Neuronal stem cell (in vitro differentiated cells): ENCODE measurements at regions not wholly inside any gene's neighbourhood (a gene's known extent, or its start where the extent isn't known, plus 50 kb on each side); places are given as distances from the start of the nearest gene placed in this dataset.
"Not testable (repeated sequence)": the region's sequence is repeated elsewhere in the genome, so short reads cannot be mapped to it uniquely, and the experiment has no call there.

Experiments
- DNase-seq: peaks from one replicate; pipeline ENCODE4 v3.0.0-alpha.2; 2013; ENCODE audit warnings: low spot score
- H2AFZ ChIP-seq: one replicate; pipeline ENCODE4 v1.6.1; 2013; ENCODE audit warnings: mild to moderate bottlenecking, low read length, inconsistent platforms
- H2AK5ac ChIP-seq: 2 replicates; pipeline ENCODE4 v1.6.1; 2013; ENCODE audit warnings: low read depth, mild to moderate bottlenecking, inconsistent platforms, low read length, moderate library complexity, mixed read lengths
- H2BK120ac ChIP-seq: 2 replicates; pipeline ENCODE4 v1.6.1; 2013; ENCODE audit warnings: low read depth, mild to moderate bottlenecking, inconsistent platforms, low read length, moderate library complexity, mixed read lengths
- H2BK12ac ChIP-seq: one replicate; pipeline ENCODE4 v1.6.1; 2013; ENCODE audit warnings: low read length, inconsistent platforms
- H2BK15ac ChIP-seq: 2 replicates; pipeline ENCODE4 v1.6.1; 2013; ENCODE audit warnings: mild to moderate bottlenecking, low read length, inconsistent platforms, mixed read lengths
- H2BK5ac ChIP-seq: one replicate; pipeline ENCODE4 v1.6.1; 2013; ENCODE audit warnings: inconsistent platforms, mild to moderate bottlenecking, low read length, moderate library complexity
- H3K14ac ChIP-seq: one replicate; pipeline ENCODE4 v1.6.1; 2013; ENCODE audit warnings: low read length, inconsistent platforms
- H3K18ac ChIP-seq: 2 replicates; pipeline ENCODE4 v1.6.1; 2013; ENCODE audit warnings: low read length, inconsistent platforms
- H3K23ac ChIP-seq: 2 replicates; pipeline ENCODE4 v1.6.1; 2013; ENCODE audit warnings: low read depth, mild to moderate bottlenecking, mixed read lengths, low read length, inconsistent platforms; ENCODE audit not compliant: poor library complexity
- H3K27ac ChIP-seq: replicated peaks from 3 replicates; pipeline ENCODE4 v1.5.1; 2013; ENCODE audit warnings: low read length, inconsistent platforms
- H3K27me3 ChIP-seq, 3 experiments: 2 replicates each; pipeline ENCODE4 v1.6.1; 2013; ENCODE audit warnings: low read length in 3 of 3, mild to moderate bottlenecking in 2 of 3, inconsistent platforms in 1 of 3, low read depth in 1 of 3, mixed read lengths in 1 of 3, moderate library complexity in 1 of 3; ENCODE audit not compliant: control insufficient read depth in 3 of 3, insufficient read depth in 3 of 3
- H3K36me3 ChIP-seq, 2 donors: replicated peaks in 1 of 2; 2 replicates each; pipeline ENCODE4 v1.6.1; 2013; ENCODE audit warnings: low read length in 2 of 2; ENCODE audit not compliant: control insufficient read depth in 2 of 2, insufficient read depth in 2 of 2
- H3K4ac ChIP-seq: 2 replicates; pipeline ENCODE4 v1.6.1; 2013; ENCODE audit warnings: inconsistent platforms, mild to moderate bottlenecking, low read length, moderate library complexity
- H3K4me1 ChIP-seq, 2 donors: 1 replicate in 1 of 2; 2 replicates in 1 of 2; pipeline ENCODE4 v1.6.1; 2013; ENCODE audit warnings: low read length in 2 of 2, low read depth in 1 of 2; ENCODE audit not compliant: control insufficient read depth in 2 of 2, insufficient read depth in 1 of 2
- H3K4me2 ChIP-seq: one replicate; pipeline ENCODE4 v1.6.1; 2013; ENCODE audit warnings: mild to moderate bottlenecking, low read length, inconsistent platforms; ENCODE audit not compliant: insufficient read depth, poor library complexity, severe bottlenecking
- H3K4me3 ChIP-seq, 2 donors: 2 replicates each; pipeline ENCODE4 v1.5.1; 2013; ENCODE audit warnings: low read length in 2 of 2, mild to moderate bottlenecking in 2 of 2, inconsistent platforms in 1 of 2, moderate library complexity in 1 of 2
- H3K79me1 ChIP-seq: one replicate; pipeline ENCODE4 v1.6.1; 2013; ENCODE audit warnings: low read depth, mild to moderate bottlenecking, inconsistent platforms, low read length, moderate library complexity
- H3K9ac ChIP-seq: one replicate; pipeline ENCODE4 v1.6.1; 2013; ENCODE audit warnings: mild to moderate bottlenecking, low read depth, low read length, inconsistent platforms; ENCODE audit not compliant: poor library complexity
- H3K9me3 ChIP-seq, 2 donors: replicated peaks in 1 of 2; 2 replicates each; pipeline versions ENCODE3 to v1.6.1; 2013; ENCODE audit warnings: low read length in 2 of 2, mild to moderate bottlenecking in 2 of 2, inconsistent platforms in 1 of 2, low read depth in 1 of 2, mixed read lengths in 1 of 2, moderate library complexity in 1 of 2; ENCODE audit not compliant: control insufficient read depth in 2 of 2, insufficient read depth in 1 of 2
- H4K8ac ChIP-seq: one replicate; pipeline ENCODE4 v1.6.1; 2013; ENCODE audit warnings: low read depth, mild to moderate bottlenecking, inconsistent platforms, low read length, moderate library complexity
- H4K91ac ChIP-seq: one replicate; pipeline ENCODE4 v1.6.1; 2013; ENCODE audit warnings: low read length, low read depth, mild to moderate bottlenecking, inconsistent platforms; ENCODE audit not compliant: poor library complexity
- WGBS, 2 donors: extraction: QIAGEN DNeasy Blood & Tissue Kit; methylation state at CpG; one replicate each; pipeline ENCODE4 v1.1.7; 2013; ENCODE audit warnings: missing lambda C conversion rate in 2 of 2, mixed read lengths in 1 of 2; ENCODE audit not compliant: insufficient read length in 2 of 2, insufficient replicate concordance in 1 of 2; ENCODE audit errors: extremely low coverage in 2 of 2; 5-methylcytosine and 5-hydroxymethylcytosine counted together

- not testable (repeated sequence) for H3K23ac ChIP-seq, H3K9ac ChIP-seq, H4K8ac ChIP-seq, H3K9me3 ChIP-seq, H2BK120ac ChIP-seq, H4K91ac ChIP-seq, H2BK12ac ChIP-seq, H3K27me3 ChIP-seq, H3K4me2 ChIP-seq, H2BK5ac ChIP-seq, H3K14ac ChIP-seq, H3K36me3 ChIP-seq, H3K18ac ChIP-seq, H2AK5ac ChIP-seq, DNase-seq, H3K4me3 ChIP-seq, H2BK15ac ChIP-seq, H3K27ac ChIP-seq, H3K4me1 ChIP-seq, H3K79me1 ChIP-seq, H2AFZ ChIP-seq, H3K4ac ChIP-seq
- no CpG with 5 or more reads among the region's 5 CpGs for WGBS, 2 donors
Measured at GRCh38 chr2:87524619-87525188, 223.2 kb upstream of the PLGLB2 start.

- H3K9ac ChIP-seq, H3K4me2 ChIP-seq, H2AFZ ChIP-seq, H2AK5ac ChIP-seq, H4K8ac ChIP-seq, H3K18ac ChIP-seq, H2BK12ac ChIP-seq, H3K23ac ChIP-seq, H3K27me3 ChIP-seq, H2BK120ac ChIP-seq, DNase-seq, H3K79me1 ChIP-seq, H3K27ac ChIP-seq, H3K9me3 ChIP-seq, H3K36me3 ChIP-seq, H3K4ac ChIP-seq, H4K91ac ChIP-seq, H2BK5ac ChIP-seq, H3K4me3 ChIP-seq, H3K4me1 ChIP-seq, H2BK15ac ChIP-seq, H3K14ac ChIP-seq: not testable (repeated sequence)
- no CpG with 5 or more reads among the region's 5 CpGs for WGBS, 2 donors
Measured at GRCh38 chr2:87525497-87525991, 222.3 kb upstream of the PLGLB2 start.

GRCh38 chr2:87526258-87526657 lies 221.6 kb upstream of the PLGLB2 start:
- no CpG with 5 or more reads among the region's 5 CpGs for WGBS, 2 donors
- not testable (repeated sequence) for H3K27me3 ChIP-seq, H2BK120ac ChIP-seq, H2AFZ ChIP-seq, H3K4ac ChIP-seq, H3K23ac ChIP-seq, H3K4me3 ChIP-seq, H3K27ac ChIP-seq, H2BK5ac ChIP-seq, H4K91ac ChIP-seq, H3K4me2 ChIP-seq, H2AK5ac ChIP-seq, H2BK15ac ChIP-seq, H3K14ac ChIP-seq, DNase-seq, H2BK12ac ChIP-seq, H3K18ac ChIP-seq, H3K9me3 ChIP-seq, H3K9ac ChIP-seq, H4K8ac ChIP-seq, H3K79me1 ChIP-seq, H3K4me1 ChIP-seq, H3K36me3 ChIP-seq

GRCh38 chr2:87531968-87532715 lies 215.7 kb upstream of the PLGLB2 start:
- not testable (repeated sequence) for H3K4me1 ChIP-seq, H3K9me3 ChIP-seq, H2AFZ ChIP-seq, H2BK15ac ChIP-seq, H3K4me3 ChIP-seq, DNase-seq, H3K4ac ChIP-seq, H2AK5ac ChIP-seq, H3K9ac ChIP-seq, H3K79me1 ChIP-seq, H2BK12ac ChIP-seq, H3K23ac ChIP-seq, H3K4me2 ChIP-seq, H3K27me3 ChIP-seq, H3K27ac ChIP-seq, H3K18ac ChIP-seq, H3K36me3 ChIP-seq, H4K8ac ChIP-seq, H2BK120ac ChIP-seq, H3K14ac ChIP-seq, H4K91ac ChIP-seq, H2BK5ac ChIP-seq
- no CpG with 5 or more reads among the region's 7 CpGs for WGBS, 2 donors
